B cell (primary cell): ENCODE measurements at regions not wholly inside any gene's neighbourhood (a gene's known extent, or its start where the extent isn't known, plus 50 kb on each side); places are given as distances from the start of the nearest gene placed in this dataset.

Source experiments
- EZH2 ChIP-seq: IDR thresholded peaks from 2 replicates; pipeline ENCODE4 v1.6.1; 2012; ENCODE audit warnings: borderline replicate concordance, low read depth, mild to moderate bottlenecking, moderate library complexity, low read length; ENCODE audit not compliant: insufficient read depth, poor library complexity, severe bottlenecking
- TF ChIP-seq, protein P1 (sequence below): fragments of 200-600 bp; IDR thresholded peaks from one replicate; pipeline ENCODE4 v1.8.0; 2022; ENCODE audit warnings: antibody characterized with exemption, mild to moderate bottlenecking

DNA sequence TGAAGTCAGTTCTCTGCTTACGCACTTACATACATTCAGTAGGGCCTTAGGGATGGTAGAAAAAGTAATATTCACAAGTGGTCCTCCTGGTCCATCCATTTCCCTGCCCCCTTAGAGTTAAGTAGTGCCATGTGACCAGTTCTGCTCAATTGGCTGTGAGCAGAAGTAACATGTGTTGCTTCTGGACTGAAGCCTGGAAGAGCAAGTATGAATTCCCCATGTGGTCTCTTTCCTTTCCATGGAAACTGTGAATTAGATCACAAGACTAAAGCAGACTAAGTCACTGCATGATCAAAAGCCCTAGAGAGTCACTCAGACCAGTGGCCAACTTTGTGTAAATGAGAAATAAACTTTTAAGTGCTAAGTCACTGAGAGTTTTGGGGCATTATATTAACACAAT is 341.7 kb upstream of the CADM1 start:
- TF ChIP-seq, protein P1, sequence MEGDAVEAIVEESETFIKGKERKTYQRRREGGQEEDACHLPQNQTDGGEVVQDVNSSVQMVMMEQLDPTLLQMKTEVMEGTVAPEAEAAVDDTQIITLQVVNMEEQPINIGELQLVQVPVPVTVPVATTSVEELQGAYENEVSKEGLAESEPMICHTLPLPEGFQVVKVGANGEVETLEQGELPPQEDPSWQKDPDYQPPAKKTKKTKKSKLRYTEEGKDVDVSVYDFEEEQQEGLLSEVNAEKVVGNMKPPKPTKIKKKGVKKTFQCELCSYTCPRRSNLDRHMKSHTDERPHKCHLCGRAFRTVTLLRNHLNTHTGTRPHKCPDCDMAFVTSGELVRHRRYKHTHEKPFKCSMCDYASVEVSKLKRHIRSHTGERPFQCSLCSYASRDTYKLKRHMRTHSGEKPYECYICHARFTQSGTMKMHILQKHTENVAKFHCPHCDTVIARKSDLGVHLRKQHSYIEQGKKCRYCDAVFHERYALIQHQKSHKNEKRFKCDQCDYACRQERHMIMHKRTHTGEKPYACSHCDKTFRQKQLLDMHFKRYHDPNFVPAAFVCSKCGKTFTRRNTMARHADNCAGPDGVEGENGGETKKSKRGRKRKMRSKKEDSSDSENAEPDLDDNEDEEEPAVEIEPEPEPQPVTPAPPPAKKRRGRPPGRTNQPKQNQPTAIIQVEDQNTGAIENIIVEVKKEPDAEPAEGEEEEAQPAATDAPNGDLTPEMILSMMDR: no peak
- no peak for TF ChIP-seq EZH2
